Neuron (in vitro differentiated cells): ENCODE measurements at regions not wholly inside any gene's neighbourhood (a gene's known extent, or its start where the extent isn't known, plus 50 kb on each side); places are given as distances from the start of the nearest gene placed in this dataset.

ENCODE experiments used
- H2AFZ ChIP-seq: one replicate; pipeline ENCODE4 v1.6.1; 2013; ENCODE audit warnings: low read depth, mild to moderate bottlenecking, inconsistent platforms, low read length, moderate library complexity
- H3K27me3 ChIP-seq: one replicate; pipeline ENCODE4 v1.6.1; 2013; ENCODE audit warnings: low read length; ENCODE audit not compliant: insufficient read depth
- H3K36me3 ChIP-seq: one replicate; pipeline ENCODE4 v1.6.1; 2013; ENCODE audit warnings: low read length; ENCODE audit not compliant: insufficient read depth
- H3K4me1 ChIP-seq: one replicate; pipeline ENCODE4 v1.6.1; 2013; ENCODE audit warnings: low read length; ENCODE audit not compliant: insufficient read depth
- H3K4me3 ChIP-seq: 2 replicates; pipeline ENCODE4 v1.5.1; 2013; ENCODE audit warnings: mild to moderate bottlenecking, low read length, moderate library complexity
- H3K9me3 ChIP-seq: one replicate; pipeline ENCODE4 v1.6.1; 2013; ENCODE audit warnings: low read length

GRCh38 chr3:128569756-128570155 lies 76.8 kb upstream of the GATA2 start:
- no peaks in the 10 kb centered on the region for H3K4me1 ChIP-seq
- no peaks in the 10 kb centered on the region for H3K9me3 ChIP-seq
- no peaks in the 10 kb centered on the region for H3K36me3 ChIP-seq
- H3K27me3 ChIP-seq, result no peaks in the 10 kb centered on the region
- no peak overlapping the region for H3K4me3 ChIP-seq
- H2AFZ ChIP-seq, result no peak overlapping the region

- Histone ChIP-seq H3K4me1 (no peaks in the 10 kb centered on the region), H3K4me3 (no peak overlapping the region), H2AFZ (no peak overlapping the region), H3K27me3 (no peaks in the 10 kb centered on the region), H3K9me3 (no peaks in the 10 kb centered on the region), H3K36me3 (no peaks in the 10 kb centered on the region)
These were observed 75.8 kb upstream of the GATA2 start for GRCh38 chr3:128568602-128569490.

GRCh38 chr3:128567705-128568356 lies 74.8 kb upstream of the GATA2 start:
- Histone ChIP-seq H3K9me3 (no peaks in the 10 kb centered on the region), H3K27me3 (no peaks in the 10 kb centered on the region), H3K36me3 (no peaks in the 10 kb centered on the region), H3K4me3 (no peak overlapping the region), H3K4me1 (no peaks in the 10 kb centered on the region), H2AFZ (no peak overlapping the region)

- Histone ChIP-seq H3K27me3 (peaks cover 3% of the 10 kb centered on the region), H2AFZ (no peak overlapping the region)
These were observed 74.1 kb upstream of the GATA2 start for GRCh38 chr3:128567141-128567540.

GRCh38 chr3:128563439-128563838 lies 70.4 kb upstream of the GATA2 start:
- Histone ChIP-seq H3K9me3 (no peaks in the 10 kb centered on the region), H3K4me3 (no peak overlapping the region), H3K27me3 (peaks cover 15% of the 10 kb centered on the region), H2AFZ (no peak overlapping the region), H3K36me3 (no peaks in the 10 kb centered on the region), H3K4me1 (no peaks in the 10 kb centered on the region)

More at GRCh38 chr3:128567141-128567540, 74.1 kb upstream of the GATA2 start:
- Histone ChIP-seq H3K4me3 (no peak overlapping the region), H3K9me3 (no peaks in the 10 kb centered on the region), H3K36me3 (no peaks in the 10 kb centered on the region), H3K4me1 (no peaks in the 10 kb centered on the region)

GRCh38 chr3:128561504-128561903 lies 68.5 kb upstream of the GATA2 start:
- H3K9me3 ChIP-seq, result no peaks in the 10 kb centered on the region
- no peaks in the 10 kb centered on the region for H3K36me3 ChIP-seq
- H3K4me1 ChIP-seq, result no peaks in the 10 kb centered on the region
- H3K4me3 ChIP-seq, result no peak overlapping the region
- H3K27me3 ChIP-seq, result peaks cover 17% of the 10 kb centered on the region
- no peak overlapping the region for H2AFZ ChIP-seq

GRCh38 chr3:128560768-128561167 lies 67.8 kb upstream of the GATA2 start:
- Histone ChIP-seq H3K36me3 (no peaks in the 10 kb centered on the region), H3K4me3 (no peak overlapping the region), H3K27me3 (peaks cover 24% of the 10 kb centered on the region), H3K9me3 (no peaks in the 10 kb centered on the region), H3K4me1 (no peaks in the 10 kb centered on the region), H2AFZ (no peak overlapping the region)

GRCh38 chr3:128559486-128560225 lies 66.7 kb upstream of the GATA2 start:
- Histone ChIP-seq H3K36me3 (no peaks in the 10 kb centered on the region), H3K4me3 (no peak overlapping the region), H3K27me3 (peaks cover 33% of the 10 kb centered on the region), H3K9me3 (no peaks in the 10 kb centered on the region), H3K4me1 (no peaks in the 10 kb centered on the region), H2AFZ (no peak overlapping the region)

- Histone ChIP-seq H3K9me3 (peaks cover 2% of the 10 kb centered on the region), H3K27me3 (peaks cover 46% of the 10 kb centered on the region), H3K4me3 (no peak overlapping the region), H2AFZ (no peak overlapping the region), H3K4me1 (no peaks in the 10 kb centered on the region), H3K36me3 (no peaks in the 10 kb centered on the region)
These were observed 64.7 kb upstream of the GATA2 start for GRCh38 chr3:128557531-128558280.

GRCh38 chr3:128556907-128557306 lies 63.9 kb upstream of the GATA2 start:
- peaks cover 2% of the 10 kb centered on the region for H3K9me3 ChIP-seq
- no peaks in the 10 kb centered on the region for H3K36me3 ChIP-seq
- no peaks in the 10 kb centered on the region for H3K4me1 ChIP-seq
- peaks cover 43% of the 10 kb centered on the region for H3K27me3 ChIP-seq
- no peak overlapping the region for H2AFZ ChIP-seq
- no peak overlapping the region for H3K4me3 ChIP-seq

GRCh38 chr3:128556384-128556783 lies 63.4 kb upstream of the GATA2 start:
- H3K9me3 ChIP-seq, result peaks cover 2% of the 10 kb centered on the region
- H3K4me3 ChIP-seq, result no peak overlapping the region
- H3K4me1 ChIP-seq, result no peaks in the 10 kb centered on the region
- peaks cover 43% of the 10 kb centered on the region for H3K27me3 ChIP-seq
- no peak overlapping the region for H2AFZ ChIP-seq
- no peaks in the 10 kb centered on the region for H3K36me3 ChIP-seq

GRCh38 chr3:128555841-128556240 lies 62.8 kb upstream of the GATA2 start:
- Histone ChIP-seq H3K36me3 (no peaks in the 10 kb centered on the region), H3K9me3 (peaks cover 2% of the 10 kb centered on the region), H3K4me1 (no peaks in the 10 kb centered on the region), H3K27me3 (peaks cover 40% of the 10 kb centered on the region), H2AFZ (no peak overlapping the region), H3K4me3 (no peak overlapping the region)
